HFF-Myc (cell line): ENCODE measurements at regions not wholly inside any gene's neighbourhood (a gene's known extent, or its start where the extent isn't known, plus 50 kb on each side); places are given as distances from the start of the nearest gene placed in this dataset.

Source experiments
- DNase-seq: peaks from one replicate; pipeline ENCODE4 v3.0.0-alpha.2; 2011; ENCODE audit warnings: low read depth; ENCODE audit errors: extremely low read depth
- H3K4me3 ChIP-seq: replicated peaks from 2 replicates; pipeline ENCODE4 v1.5.1; 2011; ENCODE audit warnings: low read depth, mild to moderate bottlenecking, control low read depth, low read length
- CTCF ChIP-seq: IDR thresholded peaks from 2 replicates; pipeline ENCODE4 v1.5.1; 2012; ENCODE audit warnings: mild to moderate bottlenecking, low read depth, low read length, control low read depth; ENCODE audit errors: missing control alignments

- H3K4me3 ChIP-seq = no peak overlapping the region
- no peak for TF ChIP-seq CTCF
- DNase-seq = no peak
Observed at GRCh38 chr7:70944516-70944915, 187.4 kb upstream of the GALNT17 start.

GRCh38 chr7:70947181-70947580 is 184.8 kb upstream of the GALNT17 start:
- no peak for DNase-seq
- no peak for TF ChIP-seq CTCF
- no peak overlapping the region for H3K4me3 ChIP-seq

GRCh38 chr7:70949862-70950261 is 182.1 kb upstream of the GALNT17 start:
- no peak for DNase-seq
- no peak for TF ChIP-seq CTCF
- no peak overlapping the region for H3K4me3 ChIP-seq

- no peak for TF ChIP-seq CTCF
- no peak for DNase-seq
- H3K4me3 ChIP-seq = no peak overlapping the region
Observed at GRCh38 chr7:70951271-70951962, 180.5 kb upstream of the GALNT17 start.

- DNase-seq = no peak
- no peak for TF ChIP-seq CTCF
- H3K4me3 ChIP-seq = no peak overlapping the region
Observed at GRCh38 chr7:70952311-70952710, 179.6 kb upstream of the GALNT17 start.

GRCh38 chr7:70953331-70953741 is 178.6 kb upstream of the GALNT17 start:
- TF ChIP-seq CTCF = no peak
- no peak overlapping the region for H3K4me3 ChIP-seq
- DNase-seq = no peak

- no peak for TF ChIP-seq CTCF
- DNase-seq = no peak
- no peak overlapping the region for H3K4me3 ChIP-seq
Observed at GRCh38 chr7:70953796-70954195, 178.1 kb upstream of the GALNT17 start.
